Immature natural killer cell (primary cell): ENCODE measurements at regions not wholly inside any gene's neighbourhood (a gene's known extent, or its start where the extent isn't known, plus 50 kb on each side); places are given as distances from the start of the nearest gene placed in this dataset.

Source experiments
- DNase-seq, 3 donors: peaks; one replicate each; pipeline ENCODE4 v3.0.0; 2022; ENCODE audit warnings: mixed read lengths in 1 of 3
- H3K27ac Mint-ChIP-seq, 6 donors: one replicate each; pipeline ENCODE4 v1.8.0; 2020; ENCODE audit warnings: mixed read lengths in 6 of 6, mild to moderate bottlenecking in 5 of 6, inconsistent platforms in 4 of 6, moderate library complexity in 3 of 6
- H3K27me3 Mint-ChIP-seq, 3 donors: one replicate each; pipeline ENCODE4 v1.8.0; 2020 to 2021; ENCODE audit warnings: low read depth in 3 of 3, mild to moderate bottlenecking in 3 of 3, mixed read lengths in 3 of 3, moderate library complexity in 3 of 3, inconsistent platforms in 1 of 3
- H3K36me3 Mint-ChIP-seq, 3 donors: one replicate each; pipeline ENCODE4 v1.8.0; 2020; ENCODE audit warnings: mixed read lengths in 3 of 3, inconsistent platforms in 2 of 3, mild to moderate bottlenecking in 2 of 3
- H3K4me1 Mint-ChIP-seq, 2 donors: one replicate each; pipeline ENCODE4 v1.8.0; 2020; ENCODE audit warnings: inconsistent platforms in 2 of 2, mild to moderate bottlenecking in 2 of 2, mixed read lengths in 2 of 2, moderate library complexity in 1 of 2
- H3K4me3 Mint-ChIP-seq, 5 donors: one replicate each; pipeline ENCODE4 v1.8.0; 2020; ENCODE audit warnings: mild to moderate bottlenecking in 5 of 5, mixed read lengths in 5 of 5, inconsistent platforms in 3 of 5, moderate library complexity in 3 of 5
- H3K9me3 Mint-ChIP-seq, 6 donors: one replicate each; pipeline ENCODE4 v1.8.0; 2020; ENCODE audit warnings: mild to moderate bottlenecking in 6 of 6, mixed read lengths in 6 of 6, inconsistent platforms in 4 of 6, moderate library complexity in 3 of 6

GRCh38 chr3:182036382-182036781 lies 324.7 kb downstream of the SOX2 start:
- H3K36me3 Mint-ChIP-seq = no peaks in the 10 kb centered on the region
- no peak for DNase-seq

GRCh38 chr3:182041668-182042291 lies 330.1 kb downstream of the SOX2 start:
- Mint-ChIP-seq H3K36me3 (no peaks in the 10 kb centered on the region), H3K27me3 (peaks cover 0 to 2% (median 0%) of the 10 kb centered on the region in 3 donors), H3K4me1 (no peaks in the 10 kb centered on the region), H3K9me3 (peaks cover 3 to 18% (median 5%) of the 10 kb centered on the region in 6 donors), H3K27ac (no peak overlapping the region), H3K4me3 (no peak overlapping the region)
- no peak for DNase-seq

More at GRCh38 chr3:182036382-182036781, 324.7 kb downstream of the SOX2 start:
- no peak overlapping the region for H3K4me3 Mint-ChIP-seq
- H3K27me3 Mint-ChIP-seq = peaks cover 0 to 2% (median 0%) of the 10 kb centered on the region in 3 donors
- peaks cover 6 to 31% (median 10%) of the 10 kb centered on the region in 6 donors for H3K9me3 Mint-ChIP-seq
- no peaks in the 10 kb centered on the region for H3K4me1 Mint-ChIP-seq
- H3K27ac Mint-ChIP-seq = no peak overlapping the region

GRCh38 chr3:182045736-182046135 lies 334.0 kb downstream of the SOX2 start:
- H3K27ac Mint-ChIP-seq = no peak overlapping the region
- H3K9me3 Mint-ChIP-seq = peaks cover 0 to 16% (median 9%) of the 10 kb centered on the region in 6 donors
- H3K27me3 Mint-ChIP-seq = no peaks in the 10 kb centered on the region

GRCh38 chr3:182046166-182046764 lies 334.5 kb downstream of the SOX2 start:
- no peak overlapping the region for H3K4me3 Mint-ChIP-seq
- no peaks in the 10 kb centered on the region for H3K27me3 Mint-ChIP-seq
- no peaks in the 10 kb centered on the region for H3K36me3 Mint-ChIP-seq
- H3K4me1 Mint-ChIP-seq = no peaks in the 10 kb centered on the region
- DNase-seq = no peak
- H3K27ac Mint-ChIP-seq = no peak overlapping the region
- peaks cover 0 to 18% (median 10%) of the 10 kb centered on the region in 6 donors for H3K9me3 Mint-ChIP-seq

More at GRCh38 chr3:182045736-182046135, 334.0 kb downstream of the SOX2 start:
- no peaks in the 10 kb centered on the region for H3K4me1 Mint-ChIP-seq
- no peaks in the 10 kb centered on the region for H3K36me3 Mint-ChIP-seq
- H3K4me3 Mint-ChIP-seq = no peak overlapping the region
- no peak for DNase-seq

- Mint-ChIP-seq H3K36me3 (no peaks in the 10 kb centered on the region), H3K27me3 (no peaks in the 10 kb centered on the region), H3K9me3 (peaks cover 0 to 30% (median 13%) of the 10 kb centered on the region in 6 donors), H3K4me1 (no peaks in the 10 kb centered on the region), H3K4me3 (no peak overlapping the region), H3K27ac (no peak overlapping the region)
- no peak for DNase-seq
These were observed 339.2 kb downstream of the SOX2 start for GRCh38 chr3:182050932-182051331.

- Mint-ChIP-seq H3K4me1 (no peaks in the 10 kb centered on the region), H3K27ac (no peak overlapping the region), H3K4me3 (no peak overlapping the region), H3K9me3 (peaks cover 0 to 23% (median 9%) of the 10 kb centered on the region in 6 donors), H3K27me3 (no peaks in the 10 kb centered on the region), H3K36me3 (no peaks in the 10 kb centered on the region)
- no peak for DNase-seq
These were observed 340.6 kb downstream of the SOX2 start for GRCh38 chr3:182052332-182052731.

- no peak for DNase-seq
These were observed 341.0 kb downstream of the SOX2 start for GRCh38 chr3:182052757-182053156.

GRCh38 chr3:182058488-182058887 lies 346.8 kb downstream of the SOX2 start:
- no peak for DNase-seq
- Mint-ChIP-seq H3K4me3 (no peak overlapping the region), H3K27ac (no peak overlapping the region), H3K9me3 (peaks cover 0 to 12% (median 7%) of the 10 kb centered on the region in 6 donors), H3K36me3 (no peaks in the 10 kb centered on the region), H3K27me3 (peaks cover 0 to 1% (median 0%) of the 10 kb centered on the region in 3 donors), H3K4me1 (no peaks in the 10 kb centered on the region)

More at GRCh38 chr3:182052757-182053156, 341.0 kb downstream of the SOX2 start:
- Mint-ChIP-seq H3K36me3 (no peaks in the 10 kb centered on the region), H3K4me3 (no peak overlapping the region), H3K9me3 (peaks cover 0 to 20% (median 8%) of the 10 kb centered on the region in 6 donors), H3K4me1 (no peaks in the 10 kb centered on the region), H3K27me3 (no peaks in the 10 kb centered on the region), H3K27ac (no peak overlapping the region)

- Mint-ChIP-seq H3K27ac (no peak overlapping the region), H3K4me1 (no peaks in the 10 kb centered on the region), H3K9me3 (peaks cover 0 to 6% (median 3%) of the 10 kb centered on the region in 6 donors), H3K4me3 (no peak overlapping the region), H3K27me3 (peaks cover 0 to 1% (median 0%) of the 10 kb centered on the region in 3 donors), H3K36me3 (no peaks in the 10 kb centered on the region)
- DNase-seq = no peak
These were observed 352.0 kb downstream of the SOX2 start for GRCh38 chr3:182063742-182064141.

GRCh38 chr3:182067423-182067822 lies 355.7 kb downstream of the SOX2 start:
- Mint-ChIP-seq H3K27me3 (peaks cover 0 to 3% (median 0%) of the 10 kb centered on the region in 3 donors), H3K4me1 (no peaks in the 10 kb centered on the region), H3K4me3 (no peak overlapping the region), H3K9me3 (peaks cover 2 to 22% (median 6%) of the 10 kb centered on the region in 6 donors), H3K36me3 (no peaks in the 10 kb centered on the region), H3K27ac (no peak overlapping the region)
- DNase-seq = no peak

GRCh38 chr3:182078316-182078715 lies 366.6 kb downstream of the SOX2 start:
- no peak overlapping the region for H3K27ac Mint-ChIP-seq
- no peak for DNase-seq
- H3K4me1 Mint-ChIP-seq = no peaks in the 10 kb centered on the region

GRCh38 chr3:182078929-182079328 lies 367.2 kb downstream of the SOX2 start:
- no peak for DNase-seq
- no peak overlapping the region for H3K27ac Mint-ChIP-seq
- peaks cover 0 to 1% (median 0%) of the 10 kb centered on the region in 3 donors for H3K27me3 Mint-ChIP-seq
- no peaks in the 10 kb centered on the region for H3K36me3 Mint-ChIP-seq
- H3K4me3 Mint-ChIP-seq = no peak overlapping the region
- H3K4me1 Mint-ChIP-seq = no peaks in the 10 kb centered on the region
- H3K9me3 Mint-ChIP-seq = peaks cover 0 to 7% (median 5%) of the 10 kb centered on the region in 6 donors

More at GRCh38 chr3:182078316-182078715, 366.6 kb downstream of the SOX2 start:
- H3K36me3 Mint-ChIP-seq = no peaks in the 10 kb centered on the region
- H3K27me3 Mint-ChIP-seq = peaks cover 0 to 1% (median 0%) of the 10 kb centered on the region in 3 donors
- H3K9me3 Mint-ChIP-seq = peaks cover 0 to 6% (median 5%) of the 10 kb centered on the region in 6 donors
- H3K4me3 Mint-ChIP-seq = no peak overlapping the region

GRCh38 chr3:182081096-182081495 lies 369.4 kb downstream of the SOX2 start:
- Mint-ChIP-seq H3K36me3 (no peaks in the 10 kb centered on the region), H3K27ac (no peak overlapping the region), H3K9me3 (peaks cover 2 to 17% (median 5%) of the 10 kb centered on the region in 6 donors), H3K27me3 (peaks cover 0 to 1% (median 0%) of the 10 kb centered on the region in 3 donors), H3K4me3 (no peak overlapping the region), H3K4me1 (no peaks in the 10 kb centered on the region)
- no peak for DNase-seq

- Mint-ChIP-seq H3K4me1 (no peaks in the 10 kb centered on the region), H3K27me3 (peaks cover 0 to 2% (median 0%) of the 10 kb centered on the region in 3 donors), H3K36me3 (no peaks in the 10 kb centered on the region), H3K27ac (no peak overlapping the region), H3K4me3 (no peak overlapping the region), H3K9me3 (peaks cover 3 to 17% (median 4%) of the 10 kb centered on the region in 6 donors)
- no peak for DNase-seq
These were observed 371.4 kb downstream of the SOX2 start for GRCh38 chr3:182083112-182083511.
